Hepatocyte (in vitro differentiated cells): ENCODE measurements at regions not wholly inside any gene's neighbourhood (a gene's known extent, or its start where the extent isn't known, plus 50 kb on each side); places are given as distances from the start of the nearest gene placed in this dataset.

ENCODE experiments used
- EZH2 ChIP-seq: fragments of 200-600 bp; sonication (generic); IDR thresholded peaks from 2 replicates; pipeline ENCODE4 v1.6.1; 2016; ENCODE audit warnings: antibody characterized with exemption, mild to moderate bottlenecking, borderline replicate concordance
- EZH2phosphoT487 ChIP-seq: fragments of 200-600 bp; sonication (generic); IDR thresholded peaks from one replicate; pipeline ENCODE4 v1.6.1; 2018; ENCODE audit warnings: antibody characterized with exemption, mild to moderate bottlenecking, low read depth, moderate library complexity; ENCODE audit not compliant: unreplicated experiment, severe bottlenecking
- TF ChIP-seq, protein P1 (sequence below): fragments of 200-600 bp; sonication (generic); IDR thresholded peaks from 2 replicates; pipeline ENCODE4 v1.5.1; 2016; ENCODE audit warnings: antibody characterized with exemption, mild to moderate bottlenecking; ENCODE audit not compliant: poor library complexity

DNA sequence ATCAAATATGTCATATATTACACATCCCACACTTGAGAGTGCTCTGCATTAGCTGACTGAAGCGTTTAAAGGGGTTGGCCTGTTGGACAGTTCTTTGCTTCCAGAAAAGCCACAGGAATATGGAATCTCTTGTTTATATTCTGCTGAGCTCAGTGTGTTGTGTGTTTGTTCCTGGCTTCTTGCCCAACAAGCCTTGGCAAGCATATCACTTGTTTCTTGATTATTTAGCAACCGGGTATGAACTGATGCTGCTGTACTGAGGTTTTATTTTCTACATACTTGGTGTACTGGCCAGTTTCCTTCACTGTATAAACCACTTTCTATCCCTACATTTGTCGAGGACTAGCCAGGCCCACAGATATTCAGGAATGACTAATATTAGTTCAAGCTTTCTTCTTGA lies 378.9 kb downstream of the KCTD16 start:
- TF ChIP-seq, protein P1, sequence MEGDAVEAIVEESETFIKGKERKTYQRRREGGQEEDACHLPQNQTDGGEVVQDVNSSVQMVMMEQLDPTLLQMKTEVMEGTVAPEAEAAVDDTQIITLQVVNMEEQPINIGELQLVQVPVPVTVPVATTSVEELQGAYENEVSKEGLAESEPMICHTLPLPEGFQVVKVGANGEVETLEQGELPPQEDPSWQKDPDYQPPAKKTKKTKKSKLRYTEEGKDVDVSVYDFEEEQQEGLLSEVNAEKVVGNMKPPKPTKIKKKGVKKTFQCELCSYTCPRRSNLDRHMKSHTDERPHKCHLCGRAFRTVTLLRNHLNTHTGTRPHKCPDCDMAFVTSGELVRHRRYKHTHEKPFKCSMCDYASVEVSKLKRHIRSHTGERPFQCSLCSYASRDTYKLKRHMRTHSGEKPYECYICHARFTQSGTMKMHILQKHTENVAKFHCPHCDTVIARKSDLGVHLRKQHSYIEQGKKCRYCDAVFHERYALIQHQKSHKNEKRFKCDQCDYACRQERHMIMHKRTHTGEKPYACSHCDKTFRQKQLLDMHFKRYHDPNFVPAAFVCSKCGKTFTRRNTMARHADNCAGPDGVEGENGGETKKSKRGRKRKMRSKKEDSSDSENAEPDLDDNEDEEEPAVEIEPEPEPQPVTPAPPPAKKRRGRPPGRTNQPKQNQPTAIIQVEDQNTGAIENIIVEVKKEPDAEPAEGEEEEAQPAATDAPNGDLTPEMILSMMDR, result no peak
- TF ChIP-seq EZH2 (no peak), EZH2phosphoT487 (no peak)
